ENCODE measurements at regions not wholly inside any gene's neighbourhood (a gene's known extent, or its start where the extent isn't known, plus 50 kb on each side); places are given as distances from the start of the nearest gene placed in this dataset.

DNA sequence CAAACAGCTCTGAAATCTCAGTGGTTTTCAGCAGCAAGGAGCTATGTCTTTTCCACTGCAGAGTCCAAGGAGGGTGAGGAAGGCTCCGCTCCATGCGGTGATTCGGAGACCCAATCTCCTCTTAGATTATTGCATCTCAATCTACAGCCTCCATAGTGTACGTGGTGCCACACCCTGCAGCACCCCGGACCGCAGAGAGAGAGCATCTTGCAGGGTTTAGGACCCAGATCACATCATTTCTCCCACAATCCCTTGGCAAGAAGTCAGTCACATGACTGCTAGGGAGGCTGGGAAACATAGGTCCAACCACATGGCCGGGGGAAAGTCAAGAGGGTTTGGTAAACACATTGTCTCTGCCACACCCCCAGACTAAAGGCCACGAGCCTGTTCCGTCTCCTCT lies 209.4 kb upstream of the TMEM132C start:
- TF ChIP-seq CTCF (IDR thresholded peaks at IDR 0.05) (no peak), POLR2A (IDR thresholded peaks at IDR 0.05) (no peak), POLR2AphosphoS5 (IDR thresholded peaks at IDR 0.05) (no peak), EP300 (IDR thresholded peaks at IDR 0.05) (no peak)

Data from stomach (tissue), 4 donors.